Activated T-cell treated with anti-CD3 and anti-CD28 coated beads, Interleukin-2, amount 50 U/mL, for 4 hours (primary cell): ENCODE measurements at regions not wholly inside any gene's neighbourhood (a gene's known extent, or its start where the extent isn't known, plus 50 kb on each side); places are given as distances from the start of the nearest gene placed in this dataset.

Experiments used
- ATAC-seq, 2 donors: fragments of 200-7000 bp; cut with Tn5 transposase; one replicate each; pipeline ENCODE4 v1.10.0; 2021
- DNase-seq: peaks from one replicate; pipeline ENCODE4 v3.0.0-alpha.2; 2020
- H3K27me3 Mint-ChIP-seq: one replicate; pipeline ENCODE4 v1.8.0; 2021; ENCODE audit warnings: low read depth, mixed read lengths
- H3K36me3 Mint-ChIP-seq: one replicate; pipeline ENCODE4 v1.8.0; 2022; ENCODE audit warnings: mixed read lengths; ENCODE audit not compliant: insufficient read depth
- H3K4me1 Mint-ChIP-seq: one replicate; pipeline ENCODE4 v1.8.0; 2021; ENCODE audit warnings: low read depth, mixed read lengths
- H3K4me3 Mint-ChIP-seq: one replicate; pipeline ENCODE4 v1.8.0; 2021; ENCODE audit warnings: mild to moderate bottlenecking, moderate library complexity, mixed read lengths
- H3K9me3 Mint-ChIP-seq: one replicate; pipeline ENCODE4 v1.8.0; 2021; ENCODE audit warnings: mixed read lengths

GRCh38 chr12:3336606-3337311 lies 154.2 kb upstream of the PRMT8 start:
- no peaks in the 10 kb centered on the region for H3K36me3 Mint-ChIP-seq
- ATAC-seq (no peak), DNase-seq (no peak)
- no peak overlapping the region for H3K4me3 Mint-ChIP-seq
- no peaks in the 10 kb centered on the region for H3K9me3 Mint-ChIP-seq
- H3K4me1 Mint-ChIP-seq = no peaks in the 10 kb centered on the region
- peaks cover 21% of the 10 kb centered on the region for H3K27me3 Mint-ChIP-seq

GRCh38 chr12:3337944-3338343 lies 153.1 kb upstream of the PRMT8 start:
- Mint-ChIP-seq H3K4me1 (no peaks in the 10 kb centered on the region), H3K27me3 (peaks cover 30% of the 10 kb centered on the region), H3K9me3 (no peaks in the 10 kb centered on the region), H3K4me3 (no peak overlapping the region), H3K36me3 (no peaks in the 10 kb centered on the region)
- ATAC-seq (no peak), DNase-seq (no peak)

- Mint-ChIP-seq H3K27me3 (peaks cover 30% of the 10 kb centered on the region), H3K4me3 (no peak overlapping the region), H3K4me1 (no peaks in the 10 kb centered on the region), H3K36me3 (no peaks in the 10 kb centered on the region), H3K9me3 (no peaks in the 10 kb centered on the region)
- DNase-seq (no peak), ATAC-seq (no peak)
Measured at GRCh38 chr12:3339221-3339620, 151.8 kb upstream of the PRMT8 start.

- H3K4me3 Mint-ChIP-seq = no peak overlapping the region
- H3K27me3 Mint-ChIP-seq = peaks cover 19% of the 10 kb centered on the region
- no peaks in the 10 kb centered on the region for H3K36me3 Mint-ChIP-seq
- no peaks in the 10 kb centered on the region for H3K9me3 Mint-ChIP-seq
- DNase-seq = no peak
- no peaks in the 10 kb centered on the region for H3K4me1 Mint-ChIP-seq
- ATAC-seq = no peak
Measured at GRCh38 chr12:3341594-3341993, 149.4 kb upstream of the PRMT8 start.

DNA sequence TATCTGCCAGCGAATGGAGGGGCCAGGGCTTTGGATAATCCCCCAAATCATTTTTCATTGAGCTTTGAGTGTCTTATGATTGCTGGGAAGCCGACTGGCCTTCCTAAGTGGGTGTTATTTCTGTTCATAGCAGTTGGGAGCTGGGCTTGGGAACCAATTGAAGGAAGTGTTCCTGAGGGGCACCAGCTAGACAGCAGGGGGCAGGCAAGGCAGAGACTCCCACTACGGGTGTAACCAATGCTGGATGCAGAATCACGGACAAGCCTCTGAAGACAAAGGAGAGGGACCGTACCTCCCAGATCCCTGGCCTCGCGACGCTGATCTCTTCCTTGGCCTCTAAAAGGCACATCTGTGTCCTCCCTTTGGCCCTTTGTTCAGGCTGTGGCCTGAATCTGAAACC lies 149.0 kb upstream of the PRMT8 start:
- no peak overlapping the region for H3K4me3 Mint-ChIP-seq
- no peak for DNase-seq
- H3K4me1 Mint-ChIP-seq = no peaks in the 10 kb centered on the region
- no peaks in the 10 kb centered on the region for H3K9me3 Mint-ChIP-seq
- H3K27me3 Mint-ChIP-seq = peaks cover 19% of the 10 kb centered on the region
- H3K36me3 Mint-ChIP-seq = no peaks in the 10 kb centered on the region
- no peak for ATAC-seq

DNA sequence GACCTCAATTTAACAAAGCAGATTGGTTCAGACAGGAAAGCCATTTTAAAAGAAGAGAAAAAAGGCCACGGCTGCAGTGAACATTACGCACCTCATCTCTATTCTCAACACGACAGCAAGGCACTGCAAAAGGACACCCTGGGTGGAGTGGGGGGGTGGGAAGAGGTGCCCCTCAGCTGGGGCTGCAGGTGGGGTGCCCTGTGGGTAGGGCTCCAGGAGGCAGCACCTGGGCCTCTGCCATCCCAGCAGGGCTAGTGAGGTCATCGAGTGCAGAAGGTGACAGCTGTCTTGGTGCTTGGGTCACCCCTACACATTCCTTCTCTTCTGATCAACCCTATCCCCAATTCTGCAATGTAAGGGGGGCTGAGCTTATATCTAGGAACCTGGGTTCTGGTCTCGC lies 142.9 kb upstream of the PRMT8 start:
- Mint-ChIP-seq H3K4me1 (no peaks in the 10 kb centered on the region), H3K36me3 (no peaks in the 10 kb centered on the region), H3K9me3 (no peaks in the 10 kb centered on the region), H3K27me3 (peaks cover 2% of the 10 kb centered on the region), H3K4me3 (no peak overlapping the region)
- ATAC-seq (no peak), DNase-seq (no peak)

DNA sequence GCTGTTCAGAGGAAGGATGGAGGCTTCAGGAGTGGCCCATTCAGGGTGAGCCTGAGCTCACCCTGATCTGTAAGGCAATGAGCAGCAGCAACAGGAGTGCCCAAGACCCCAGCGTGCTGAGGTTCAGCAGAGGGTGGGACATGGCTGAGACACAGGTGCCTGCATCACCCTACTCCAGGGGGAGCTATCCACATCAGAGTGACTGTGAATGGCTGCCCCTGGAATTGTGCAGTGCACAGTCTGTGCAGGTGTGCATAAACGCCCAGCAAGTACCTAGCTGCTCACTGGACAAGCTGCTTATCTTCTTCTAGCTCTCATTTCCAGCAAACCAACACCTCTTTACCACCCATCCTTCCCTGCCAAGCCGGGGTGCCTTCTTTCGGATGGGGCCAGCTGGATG lies 140.6 kb upstream of the PRMT8 start:
- Mint-ChIP-seq H3K36me3 (no peaks in the 10 kb centered on the region), H3K4me3 (no peak overlapping the region), H3K4me1 (no peaks in the 10 kb centered on the region), H3K9me3 (no peaks in the 10 kb centered on the region), H3K27me3 (peaks cover 5% of the 10 kb centered on the region)
- DNase-seq (no peak), ATAC-seq (no peak)

GRCh38 chr12:3351731-3352130 lies 139.3 kb upstream of the PRMT8 start:
- ATAC-seq (no peak), DNase-seq (no peak)
- no peaks in the 10 kb centered on the region for H3K36me3 Mint-ChIP-seq
- no peaks in the 10 kb centered on the region for H3K4me1 Mint-ChIP-seq
- no peak overlapping the region for H3K4me3 Mint-ChIP-seq
- H3K27me3 Mint-ChIP-seq = peaks cover 9% of the 10 kb centered on the region
- H3K9me3 Mint-ChIP-seq = no peaks in the 10 kb centered on the region

DNA sequence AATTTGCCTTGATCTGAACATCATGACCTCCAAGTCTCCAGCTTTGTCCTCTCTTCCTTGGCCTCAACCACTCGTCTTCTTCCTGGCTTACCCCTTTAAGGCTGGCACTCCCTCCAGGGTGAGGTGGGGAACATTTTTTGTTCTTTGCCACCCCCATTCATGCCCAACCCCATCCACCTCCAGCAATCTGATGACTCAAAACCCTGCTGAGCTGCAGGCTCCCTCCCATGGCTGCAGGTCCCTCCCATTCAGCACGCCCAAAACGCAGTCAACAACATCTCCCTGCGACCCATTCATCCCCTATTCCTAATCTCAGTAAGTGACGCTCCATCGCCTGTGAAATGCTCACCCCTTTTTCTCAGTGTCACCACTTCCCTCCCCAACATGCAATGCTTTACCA lies 138.8 kb upstream of the PRMT8 start:
- no peak for ATAC-seq
- H3K4me3 Mint-ChIP-seq = no peak overlapping the region
- H3K36me3 Mint-ChIP-seq = no peaks in the 10 kb centered on the region
- no peaks in the 10 kb centered on the region for H3K9me3 Mint-ChIP-seq
- H3K27me3 Mint-ChIP-seq = peaks cover 9% of the 10 kb centered on the region
- DNase-seq = no peak
- no peaks in the 10 kb centered on the region for H3K4me1 Mint-ChIP-seq

DNA sequence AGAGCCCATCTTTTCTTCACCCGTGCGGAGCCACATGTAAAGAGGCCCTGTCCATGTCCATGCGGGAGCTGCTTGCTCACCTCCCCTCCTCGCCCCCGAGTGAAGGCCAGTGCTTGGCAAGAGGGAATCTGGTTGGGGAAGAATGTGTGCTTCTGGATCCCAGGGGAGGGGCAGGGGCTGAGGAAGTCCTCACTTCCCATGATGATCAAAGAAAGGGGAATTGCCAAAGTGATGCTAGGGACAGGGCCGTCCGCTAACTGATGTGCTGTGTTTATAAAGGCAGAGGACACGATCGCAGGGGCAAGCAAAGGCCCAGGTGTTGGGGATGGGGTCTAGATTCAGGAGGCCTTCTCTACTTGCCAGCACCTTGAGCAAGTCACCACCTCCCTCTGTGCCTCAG lies 137.4 kb upstream of the PRMT8 start:
- Mint-ChIP-seq H3K4me3 (no peak overlapping the region), H3K36me3 (no peaks in the 10 kb centered on the region), H3K4me1 (no peaks in the 10 kb centered on the region), H3K27me3 (peaks cover 9% of the 10 kb centered on the region), H3K9me3 (no peaks in the 10 kb centered on the region)
- ATAC-seq (no peak), DNase-seq (no peak)

DNA sequence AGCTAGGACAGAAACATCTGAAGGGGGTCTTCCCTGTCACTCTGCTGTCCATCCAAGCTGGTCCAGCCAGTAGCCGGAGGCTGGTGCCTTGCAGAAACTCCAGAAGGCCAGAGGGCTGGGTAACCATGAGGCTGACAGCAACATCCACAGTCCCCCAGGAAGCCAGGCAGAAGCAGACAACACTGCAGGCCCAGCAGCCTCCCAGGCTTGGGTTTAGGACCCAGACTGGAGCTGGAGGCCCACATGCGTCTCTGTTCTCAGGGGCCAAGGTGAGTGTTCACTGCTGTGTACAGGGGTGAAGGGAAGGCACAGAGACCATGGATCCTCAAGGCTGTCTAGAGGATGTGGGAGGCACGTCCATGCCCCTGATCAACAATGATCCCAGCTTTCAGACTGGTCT lies 136.4 kb upstream of the PRMT8 start:
- Mint-ChIP-seq H3K4me1 (no peaks in the 10 kb centered on the region), H3K4me3 (no peak overlapping the region), H3K36me3 (no peaks in the 10 kb centered on the region), H3K9me3 (no peaks in the 10 kb centered on the region), H3K27me3 (peaks cover 7% of the 10 kb centered on the region)
- DNase-seq (no peak), ATAC-seq (no peak)

- no peaks in the 10 kb centered on the region for H3K9me3 Mint-ChIP-seq
- H3K4me1 Mint-ChIP-seq = no peaks in the 10 kb centered on the region
- no peaks in the 10 kb centered on the region for H3K36me3 Mint-ChIP-seq
- DNase-seq (no peak), ATAC-seq (no peak)
- H3K27me3 Mint-ChIP-seq = peaks cover 13% of the 10 kb centered on the region
- H3K4me3 Mint-ChIP-seq = no peak overlapping the region
Measured at GRCh38 chr12:3355378-3355900, 135.6 kb upstream of the PRMT8 start.

DNA sequence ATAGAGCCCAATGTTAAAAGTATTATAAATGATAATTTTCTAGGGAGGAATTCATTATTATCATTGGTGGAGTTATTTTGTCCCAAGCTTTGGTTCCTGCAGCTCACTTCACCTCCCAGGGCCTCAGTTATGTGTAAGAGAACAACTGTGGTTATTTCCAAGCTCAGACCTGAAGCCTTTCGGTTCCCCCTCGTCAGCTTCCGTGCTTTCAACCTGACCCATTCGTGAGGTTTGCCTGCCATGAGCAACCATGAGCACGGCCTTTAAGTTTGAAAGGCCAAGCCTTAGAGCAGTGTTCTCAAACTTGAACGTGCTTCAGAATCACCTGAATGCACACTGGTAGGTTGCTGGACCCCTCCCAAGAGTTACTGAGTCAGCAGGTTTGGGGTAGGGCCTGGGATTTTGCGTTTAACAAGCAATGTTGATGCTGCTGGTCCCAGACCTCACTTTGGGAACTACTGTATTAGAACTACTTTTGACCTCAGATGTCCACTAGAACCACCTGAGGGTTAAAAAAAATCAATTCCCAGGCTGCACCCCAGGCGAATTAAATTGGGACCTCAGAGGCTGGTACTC lies 133.0 kb upstream of the PRMT8 start:
- H3K4me3 Mint-ChIP-seq = no peak overlapping the region
- DNase-seq (no peak), ATAC-seq (no peak)
- no peaks in the 10 kb centered on the region for H3K9me3 Mint-ChIP-seq
- no peaks in the 10 kb centered on the region for H3K4me1 Mint-ChIP-seq
- no peaks in the 10 kb centered on the region for H3K36me3 Mint-ChIP-seq
- peaks cover 25% of the 10 kb centered on the region for H3K27me3 Mint-ChIP-seq

GRCh38 chr12:3359478-3359877 lies 131.5 kb upstream of the PRMT8 start:
- no peaks in the 10 kb centered on the region for H3K4me1 Mint-ChIP-seq
- no peak for DNase-seq
- H3K27me3 Mint-ChIP-seq = peaks cover 33% of the 10 kb centered on the region

DNA sequence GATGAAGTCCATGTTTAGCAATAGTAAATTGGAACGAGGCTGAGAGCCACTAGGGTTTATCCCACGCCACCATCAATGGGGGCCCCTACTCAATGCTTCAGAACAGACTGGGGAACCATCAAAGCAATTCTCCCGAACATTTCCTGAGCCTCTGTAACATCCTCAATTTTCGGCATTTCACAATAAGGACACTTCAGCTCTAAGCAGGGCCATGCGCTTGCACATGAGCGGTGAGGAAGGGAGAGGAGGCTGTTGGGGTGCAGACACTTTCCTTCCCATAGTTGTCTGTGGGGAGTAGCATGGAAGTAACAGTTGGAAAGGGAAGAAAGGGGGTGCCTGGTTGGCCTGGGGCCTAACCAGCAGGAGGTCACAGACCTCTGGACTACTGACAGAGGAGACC lies 129.9 kb upstream of the PRMT8 start:
- H3K4me1 Mint-ChIP-seq = peaks cover 2% of the 10 kb centered on the region
- H3K9me3 Mint-ChIP-seq = no peaks in the 10 kb centered on the region
- DNase-seq (no peak), ATAC-seq (no peak)
- no peaks in the 10 kb centered on the region for H3K36me3 Mint-ChIP-seq
- H3K4me3 Mint-ChIP-seq = no peak overlapping the region
- H3K27me3 Mint-ChIP-seq = peaks cover 44% of the 10 kb centered on the region

More at GRCh38 chr12:3359478-3359877, 131.5 kb upstream of the PRMT8 start:
- Mint-ChIP-seq H3K4me3 (no peak overlapping the region), H3K36me3 (no peaks in the 10 kb centered on the region), H3K9me3 (no peaks in the 10 kb centered on the region)
- no peak for ATAC-seq
